ENCODE measurements at regions not wholly inside any gene's neighbourhood (a gene's known extent, or its start where the extent isn't known, plus 50 kb on each side); places are given as distances from the start of the nearest gene placed in this dataset.

GRCh38 chr5:51622161-51622790, 239.0 kb downstream of the ISL1 start:
- no peak for TF ChIP-seq CTCF (IDR thresholded peaks at IDR 0.05; ENCODE audit: poor library complexity, severe bottlenecking)
- TF ChIP-seq EP300 (conservative IDR thresholded peaks at IDR 0.05; ENCODE audit: poor library complexity, severe bottlenecking): no peak

Data from neural cell (in vitro differentiated cells).